HepG2 (cell line): ENCODE measurements at regions not wholly inside any gene's neighbourhood (a gene's known extent, or its start where the extent isn't known, plus 50 kb on each side); places are given as distances from the start of the nearest gene placed in this dataset.

ENCODE experiments used
- ATAC-seq: fragments of 200-7000 bp; cut with Tn5 transposase; 3 replicates; pipeline ENCODE4 v1.9.1; 2020; ENCODE audit warnings: mild to moderate bottlenecking, moderate library complexity
- BruUV-seq: library from RNA; stranded (reverse); fragments of 400-500 nt; replicated peaks from 2 replicates; lab custom pipeline; 2021; lab: Mats Ljungman, UMichigan
- CTCF ChIA-PET: fragments of 300-600 bp; formaldehyde crosslinking; extraction: SDS; loops from one replicate; lab custom pipeline; 2021; ENCODE audit warnings: low total read pairs, inconsistent platforms, low intra/inter-chr PET ratio; lab: Yijun Ruan, JAX
- POLR2A ChIA-PET: fragments of 350-600 bp; sonication (Branson Sonifier 250); formaldehyde crosslinking; loops from one replicate; lab custom pipeline; 2020; ENCODE audit warnings: antibody characterized with exemption, inconsistent platforms; lab: Yijun Ruan, JAX
- DNase-seq: peaks from one replicate; pipeline ENCODE4 v3.0.0-alpha.2; 2015; ENCODE audit warnings: low spot score
- FAIRE-seq: peaks from 3 replicates; lab custom pipeline; 2011; peaks lifted over from hg19 to GRCh38; lab: Jason Lieb, UNC
- H2AFZ ChIP-seq: one replicate; pipeline ENCODE4 v1.6.1; 2011; ENCODE audit warnings: low read length, inconsistent platforms
- H3K27ac ChIP-seq: fragments of 300-600 bp; 3 replicates; pipeline ENCODE4 v1.8.0; 2011; ENCODE audit warnings: mixed run types, mild to moderate bottlenecking, mixed read lengths, low read length, inconsistent platforms; ENCODE audit not compliant: insufficient read depth; ENCODE audit errors: extremely low read length
- H3K27me3 ChIP-seq, 2 experiments: fragments of 200-600 bp in 1 of 2; 2 replicates in 1 of 2; 3 replicates in 1 of 2; pipeline versions ENCODE4 v1.6.0 to v1.8.0; 2011; ENCODE audit warnings: low read length in 2 of 2, mild to moderate bottlenecking in 2 of 2, moderate library complexity in 2 of 2, inconsistent platforms in 1 of 2; ENCODE audit not compliant: insufficient read depth in 2 of 2, control insufficient read depth in 1 of 2
- H3K36me3 ChIP-seq, 2 experiments: fragments of 200-600 bp in 1 of 2; replicated peaks in 1 of 2; 2 replicates in 1 of 2; 3 replicates in 1 of 2; pipeline versions ENCODE4 v1.5.1 to v1.8.0; 2011; ENCODE audit warnings: low read length in 2 of 2, inconsistent platforms in 1 of 2; ENCODE audit not compliant: insufficient read depth in 2 of 2, control insufficient read depth in 1 of 2
- H3K4me1 ChIP-seq: 2 replicates; pipeline ENCODE4 v1.5.1; 2012; ENCODE audit warnings: low read length, inconsistent platforms; ENCODE audit not compliant: insufficient read depth
- H3K4me2 ChIP-seq: 2 replicates; pipeline ENCODE4 v1.6.0; 2011; ENCODE audit warnings: low read depth, low read length, inconsistent platforms
- H3K4me3 ChIP-seq, 3 experiments: fragments of 200-600 bp in 1 of 3; sonication (generic), shearing (Covaris generic) in 1 of 3; replicated peaks in 1 of 3; 2 replicates each; pipeline ENCODE4 v1.5.1; 2011 to 2016; ENCODE audit warnings: low read length in 3 of 3, inconsistent platforms in 2 of 3, low read depth in 2 of 3, mild to moderate bottlenecking in 2 of 3, control low read depth in 1 of 3, mixed read lengths in 1 of 3; ENCODE audit not compliant: insufficient read depth in 1 of 3
- H3K79me2 ChIP-seq: one replicate; pipeline ENCODE4 v1.6.1; 2011; ENCODE audit warnings: low read length, inconsistent platforms; ENCODE audit not compliant: insufficient read depth
- H3K9ac ChIP-seq: 2 replicates; pipeline ENCODE4 v1.6.0; 2011; ENCODE audit warnings: mild to moderate bottlenecking, low read depth, low read length, inconsistent platforms; ENCODE audit not compliant: insufficient read depth
- H3K9me3 ChIP-seq: 2 replicates; pipeline ENCODE4 v1.5.1; 2012; ENCODE audit warnings: mild to moderate bottlenecking, low read length
- H4K20me1 ChIP-seq: 2 replicates; pipeline ENCODE4 v1.6.0; 2011; ENCODE audit warnings: inconsistent platforms, mild to moderate bottlenecking, low read length, moderate library complexity; ENCODE audit not compliant: insufficient read depth
- AHR ChIP-seq: IDR thresholded peaks from 2 replicates; pipeline ENCODE4 v1.6.1; 2018; ENCODE audit warnings: missing genetic modification reagents, missing compliant biosample characterization
- CREB1 ChIP-seq, 2 experiments: fragments of 450-650 bp in 1 of 2; IDR thresholded peaks; 2 replicates each; pipeline ENCODE4 v1.6.1; 2016 to 2017; ENCODE audit warnings: control low read depth in 1 of 2, mild to moderate bottlenecking in 1 of 2, missing compliant biosample characterization in 1 of 2, missing genetic modification characterization in 1 of 2
- FOXP1 ChIP-seq, 2 experiments: fragments of 450-650 bp in 1 of 2; IDR thresholded peaks; 2 replicates each; pipeline ENCODE4 v1.6.1; 2017 to 2018; ENCODE audit warnings: antibody characterized with exemption in 1 of 2
- GABPB1 ChIP-seq: IDR thresholded peaks from 2 replicates; pipeline ENCODE4 v1.6.1; 2016; ENCODE audit warnings: mild to moderate bottlenecking, missing genetic modification reagents, moderate library complexity, missing compliant biosample characterization
- GPBP1L1 ChIP-seq: sonication (generic); formaldehyde crosslinking; IDR thresholded peaks from 2 replicates; pipeline ENCODE4 v1.5.0; 2020; ENCODE audit warnings: mild to moderate bottlenecking, missing genetic modification reagents
- HNRNPH1 ChIP-seq: fragments of 200-400 bp; formaldehyde crosslinking; optimal IDR thresholded peaks from 2 replicates; pipeline ENCODE3; 2017; ENCODE audit warnings: mild to moderate bottlenecking, low read depth, low read length
- KMT2B ChIP-seq: IDR thresholded peaks from 2 replicates; pipeline ENCODE4 v1.6.1; 2016; ENCODE audit warnings: missing genetic modification reagents, missing compliant biosample characterization
- NR2C2 ChIP-seq: sonication (generic); formaldehyde crosslinking; IDR thresholded peaks from 2 replicates; pipeline ENCODE4 v1.4.0; 2020; ENCODE audit warnings: missing genetic modification reagents, mild to moderate bottlenecking, moderate library complexity, borderline replicate concordance
- TEF ChIP-seq: sonication (generic); formaldehyde crosslinking; IDR thresholded peaks from 2 replicates; pipeline ENCODE4 v1.5.0; 2020; ENCODE audit warnings: missing genetic modification reagents
- XBP1 ChIP-seq: sonication (generic); formaldehyde crosslinking; IDR thresholded peaks from 2 replicates; pipeline ENCODE4 v1.5.0; 2020; ENCODE audit warnings: missing genetic modification reagents
- ZFP36 ChIP-seq: fragments of 150-350 bp; IDR thresholded peaks from 2 replicates; pipeline ENCODE4 v1.6.1; 2018; ENCODE audit warnings: borderline replicate concordance, low read length, low read depth; ENCODE audit not compliant: partially characterized antibody
- ZMAT5 ChIP-seq: sonication (generic); formaldehyde crosslinking; IDR thresholded peaks from 2 replicates; pipeline ENCODE4 v1.5.0; 2020; ENCODE audit warnings: mild to moderate bottlenecking, low read depth, missing genetic modification reagents, borderline replicate concordance
- ZNF326 ChIP-seq: sonication (generic); formaldehyde crosslinking; IDR thresholded peaks from 2 replicates; pipeline ENCODE4 v1.4.0; 2020; ENCODE audit warnings: missing genetic modification reagents, borderline replicate concordance
- ZNF563 ChIP-seq: sonication (generic); formaldehyde crosslinking; IDR thresholded peaks from 2 replicates; pipeline ENCODE4 v1.8.0; 2022; ENCODE audit warnings: mild to moderate bottlenecking, moderate library complexity, missing genetic modification reagents
- ZNF891 ChIP-seq: sonication (generic); formaldehyde crosslinking; IDR thresholded peaks from 2 replicates; pipeline ENCODE4 v1.5.0; 2020; ENCODE audit warnings: mild to moderate bottlenecking, missing genetic modification reagents
- ZSCAN12 ChIP-seq: sonication (generic); formaldehyde crosslinking; IDR thresholded peaks from 2 replicates; pipeline ENCODE4 v1.9.0; 2021; ENCODE audit warnings: mild to moderate bottlenecking, missing genetic modification reagents
- in situ Hi-C: cut with HindIII; loops from 2 replicates; pipeline ENCODE4 v1.10.0; 2017; ENCODE audit warnings: low pct_unique_long_range_greater_than_20kb; ENCODE audit not compliant: extremely low pct_ligation_motif_present
- intact Hi-C: fragments of 100-400 bp; cut with micrococcal nuclease; formaldehyde crosslinking; loops from one replicate; pipeline ENCODE4 v1.10.0; 2022; ENCODE audit not compliant: unreplicated experiment

- intact Hi-C loops: no loop called here
- in situ Hi-C loops: no loop called here
- no peaks in the 10 kb centered on the region for H3K4me1 ChIP-seq
- BruUV-seq: no TSS peak
- no peak for TF ChIP-seq ZMAT5 (CRISPR knock-in tag)
- TF ChIP-seq NR2C2 (CRISPR knock-in tag): no peak
- no peak for TF ChIP-seq FOXP1 (IDR thresholded peaks at IDR 0.05)
- no peak for TF ChIP-seq FOXP1 (CRISPR knock-in tag; IDR thresholded peaks at IDR 0.05)
- no peak for TF ChIP-seq GPBP1L1 (CRISPR knock-in tag)
- TF ChIP-seq TEF: no peak
- no peak for TF ChIP-seq ZNF563
- no peak for TF ChIP-seq XBP1 (CRISPR knock-in tag)
- TF ChIP-seq ZFP36: no peak
- no peak for TF ChIP-seq HNRNPH1
- no peak for TF ChIP-seq AHR (CRISPR knock-in tag)
- TF ChIP-seq CREB1 (IDR thresholded peaks at IDR 0.05): no peak
- TF ChIP-seq CREB1 (CRISPR knock-in tag; IDR thresholded peaks at IDR 0.05): no peak
- no peak for TF ChIP-seq ZSCAN12 (CRISPR knock-in tag)
- TF ChIP-seq GABPB1 (CRISPR knock-in tag): no peak
- TF ChIP-seq KMT2B: no peak
- TF ChIP-seq ZNF326: no peak
- TF ChIP-seq ZNF891: no peak
- no peaks in the 10 kb centered on the region for H3K27me3 ChIP-seq
- DNase-seq (no peak), ATAC-seq (no peak), FAIRE-seq (no peak)
- H3K79me2 ChIP-seq: no peaks in the 10 kb centered on the region
- no peak overlapping the region for H3K4me3 ChIP-seq
- ChIA-PET CTCF (no interaction called here), POLR2A (no interaction called here)
- H2AFZ ChIP-seq: no peak overlapping the region
- H3K9me3 ChIP-seq: 0 out of 2 replicates have a peak, but pooled peaks cover 11% of the 10 kb centered on the region
- H3K4me2 ChIP-seq: no peak overlapping the region
- H3K9ac ChIP-seq: no peak overlapping the region
- H4K20me1 ChIP-seq: no peaks in the 10 kb centered on the region
- H3K27ac ChIP-seq: no peak overlapping the region
- no peaks in the 10 kb centered on the region for H3K36me3 ChIP-seq
Observed at GRCh38 chr16:76705892-76706291, 428.7 kb downstream of the CNTNAP4 start.
